Stimulated activated naive CD4-positive, alpha-beta T cell (primary cell): ENCODE measurements at regions not wholly inside any gene's neighbourhood (a gene's known extent, or its start where the extent isn't known, plus 50 kb on each side); places are given as distances from the start of the nearest gene placed in this dataset.

Source experiments
- DNase-seq, 6 experiments: peaks; one replicate each; lab custom pipeline; 2025; lab: John Stamatoyannopoulos, UW

GRCh38 chr11:8323161-8323935 lies 59.7 kb upstream of the LMO1 start:
- no peak for DNase-seq

- DNase-seq: no peak
Measured at GRCh38 chr11:8321876-8322275, 58.2 kb upstream of the LMO1 start.

- no peak for DNase-seq
Measured at GRCh38 chr11:8320076-8320475, 56.4 kb upstream of the LMO1 start.

- DNase-seq: no peak
Measured at GRCh38 chr11:8318536-8318935, 54.9 kb upstream of the LMO1 start.

GRCh38 chr11:8317159-8317558 lies 53.5 kb upstream of the LMO1 start:
- no peak for DNase-seq

- no peak for DNase-seq
Measured at GRCh38 chr11:8315954-8316353, 52.3 kb upstream of the LMO1 start.

GRCh38 chr11:8315463-8315862 lies 51.8 kb upstream of the LMO1 start:
- DNase-seq: no peak

GRCh38 chr11:8314916-8315315 lies 51.2 kb upstream of the LMO1 start:
- DNase-seq: no peak

GRCh38 chr11:8313504-8314090 lies 49.9 kb upstream of the LMO1 start:
- DNase-seq: no peak
